Nephron progenitor cell (in vitro differentiated cells): ENCODE measurements at regions not wholly inside any gene's neighbourhood (a gene's known extent, or its start where the extent isn't known, plus 50 kb on each side); places are given as distances from the start of the nearest gene placed in this dataset.

Source experiments
- DNase-seq: peaks from one replicate; pipeline ENCODE4 v3.0.0; 2021
- H3K27ac Mint-ChIP-seq: 2 replicates; pipeline ENCODE4 v1.8.0; 2021; ENCODE audit warnings: mild to moderate bottlenecking, moderate library complexity, mixed read lengths
- H3K27me3 Mint-ChIP-seq: 2 replicates; pipeline ENCODE4 v1.8.0; 2021; ENCODE audit warnings: mild to moderate bottlenecking, low read depth, mixed read lengths; ENCODE audit not compliant: poor library complexity
- H3K36me3 Mint-ChIP-seq: 2 replicates; pipeline ENCODE4 v1.8.0; 2021; ENCODE audit warnings: low read depth, mixed read lengths
- H3K4me1 Mint-ChIP-seq: 2 replicates; pipeline ENCODE4 v1.8.0; 2021; ENCODE audit warnings: mixed read lengths
- H3K4me3 Mint-ChIP-seq: 2 replicates; pipeline ENCODE4 v1.8.0; 2021; ENCODE audit warnings: mild to moderate bottlenecking, moderate library complexity, mixed read lengths
- H3K9me3 Mint-ChIP-seq: 2 replicates; pipeline ENCODE4 v1.8.0; 2021; ENCODE audit warnings: mild to moderate bottlenecking, moderate library complexity, mixed read lengths
- CTCF ChIP-seq: fragments of 200-600 bp; sonication (generic); IDR thresholded peaks from 2 replicates; pipeline ENCODE4 v1.5.0; 2021; ENCODE audit warnings: antibody characterized with exemption

GRCh38 chr5:67880876-67881275 lies 334.7 kb upstream of the PIK3R1 start:
- H3K36me3 Mint-ChIP-seq, result peaks cover 5% of the 10 kb centered on the region
- peaks cover 15% of the 10 kb centered on the region for H3K4me1 Mint-ChIP-seq
- no peak for DNase-seq
- H3K27ac Mint-ChIP-seq, result no peak overlapping the region
- no peaks in the 10 kb centered on the region for H3K27me3 Mint-ChIP-seq
- H3K9me3 Mint-ChIP-seq, result peaks cover 10% of the 10 kb centered on the region
- TF ChIP-seq CTCF, result no peak
- H3K4me3 Mint-ChIP-seq, result no peak overlapping the region

GRCh38 chr5:67880511-67880805 lies 335.1 kb upstream of the PIK3R1 start:
- H3K9me3 Mint-ChIP-seq, result peaks cover 10% of the 10 kb centered on the region
- H3K4me3 Mint-ChIP-seq, result no peak overlapping the region
- TF ChIP-seq CTCF, result no peak

GRCh38 chr5:67879620-67880510 lies 335.7 kb upstream of the PIK3R1 start:
- Mint-ChIP-seq H3K4me3 (no peak overlapping the region), H3K36me3 (peaks cover 5% of the 10 kb centered on the region), H3K27me3 (no peaks in the 10 kb centered on the region), H3K9me3 (peaks cover 10% of the 10 kb centered on the region), H3K27ac (no peak overlapping the region), H3K4me1 (peaks cover 15% of the 10 kb centered on the region)
- TF ChIP-seq CTCF, result no peak
- DNase-seq, result no peak

More at GRCh38 chr5:67880511-67880805, 335.1 kb upstream of the PIK3R1 start:
- no peak overlapping the region for H3K27ac Mint-ChIP-seq
- H3K27me3 Mint-ChIP-seq, result no peaks in the 10 kb centered on the region
- DNase-seq, result no peak
- peaks cover 15% of the 10 kb centered on the region for H3K4me1 Mint-ChIP-seq
- peaks cover 5% of the 10 kb centered on the region for H3K36me3 Mint-ChIP-seq

- Mint-ChIP-seq H3K27ac (no peak overlapping the region), H3K36me3 (peaks cover 5% of the 10 kb centered on the region), H3K27me3 (no peaks in the 10 kb centered on the region), H3K4me1 (peaks cover 15% of the 10 kb centered on the region), H3K4me3 (no peak overlapping the region), H3K9me3 (peaks cover 10% of the 10 kb centered on the region)
- no peak for TF ChIP-seq CTCF
- no peak for DNase-seq
Observed at GRCh38 chr5:67878933-67879332, 336.6 kb upstream of the PIK3R1 start.

GRCh38 chr5:67876371-67876770 lies 339.2 kb upstream of the PIK3R1 start:
- peaks cover 15% of the 10 kb centered on the region for H3K4me1 Mint-ChIP-seq
- no peaks in the 10 kb centered on the region for H3K27me3 Mint-ChIP-seq
- H3K4me3 Mint-ChIP-seq, result no peak overlapping the region
- no peak for TF ChIP-seq CTCF
- no peak overlapping the region for H3K27ac Mint-ChIP-seq
- H3K9me3 Mint-ChIP-seq, result peaks cover 8% of the 10 kb centered on the region
- DNase-seq, result no peak
- peaks cover 5% of the 10 kb centered on the region for H3K36me3 Mint-ChIP-seq

- no peaks in the 10 kb centered on the region for H3K27me3 Mint-ChIP-seq
- no peak for TF ChIP-seq CTCF
- H3K27ac Mint-ChIP-seq, result no peak overlapping the region
Observed at GRCh38 chr5:67875601-67876000, 340.0 kb upstream of the PIK3R1 start.

More at GRCh38 chr5:67875601-67876000, 340.0 kb upstream of the PIK3R1 start:
- H3K4me3 Mint-ChIP-seq, result no peak overlapping the region
- H3K36me3 Mint-ChIP-seq, result peaks cover 5% of the 10 kb centered on the region
- DNase-seq, result no peak
- H3K4me1 Mint-ChIP-seq, result peaks cover 15% of the 10 kb centered on the region
- peaks cover 8% of the 10 kb centered on the region for H3K9me3 Mint-ChIP-seq
